Left lung (tissue), 4 donors: ENCODE measurements at regions not wholly inside any gene's neighbourhood (a gene's known extent, or its start where the extent isn't known, plus 50 kb on each side); places are given as distances from the start of the nearest gene placed in this dataset.
A peak's percentile ranks its signal among the peaks of the same experiment; 100 is the strongest.

Experiments used
- ATAC-seq: fragments of 200-7000 bp; cut with Tn5 transposase; one replicate; pipeline ENCODE4 v1.9.1; 2020; ENCODE audit warnings: moderate library complexity
- DNase-seq, 4 donors: peaks; one replicate each; pipeline ENCODE4 v3.0.0-alpha.2; 2013 to 2020
- H3K27ac ChIP-seq, 2 donors: fragments of 200-600 bp; sonication (generic) in 1 of 2; one replicate each; pipeline versions ENCODE4 v1.5.0 to v1.8.0; 2020 to 2021
- H3K27me3 ChIP-seq, 2 donors: fragments of 200-600 bp; sonication (generic) in 1 of 2; one replicate each; pipeline versions ENCODE4 v1.5.0 to v1.8.0; 2020 to 2021
- H3K36me3 ChIP-seq, 2 donors: fragments of 200-600 bp; sonication (generic) in 1 of 2; one replicate each; pipeline versions ENCODE4 v1.5.0 to v1.8.0; 2020 to 2021
- H3K4me1 ChIP-seq, 2 donors: fragments of 200-600 bp; one replicate each; pipeline ENCODE4 v1.8.0; 2021
- H3K4me3 ChIP-seq, 2 donors: fragments of 200-600 bp; sonication (generic) in 1 of 2; one replicate each; pipeline versions ENCODE4 v1.5.0 to v1.8.0; 2020 to 2021; ENCODE audit warnings: mild to moderate bottlenecking in 1 of 2
- H3K9me3 ChIP-seq, 2 donors: fragments of 200-600 bp; sonication (generic) in 1 of 2; one replicate each; pipeline versions ENCODE4 v1.5.0 to v1.8.0; 2020 to 2021
- intact Hi-C, 2 donors: fragments of 100-400 bp; cut with DNase I; formaldehyde crosslinking; loops; one replicate each; pipeline versions ENCODE4 v1.11.2 to v1.14.2; 2022
- TF ChIP-seq, protein P1 (sequence below), 2 donors: fragments of 200-600 bp; sonication (generic) in 1 of 2; IDR thresholded peaks; one replicate each; pipeline versions ENCODE4 v1.5.0 to v1.8.0; 2021; ENCODE audit warnings: antibody characterized with exemption in 2 of 2
- donor health status: DM: no; HTN: yes; CAD: no.
- donor health status: DM: no; HTN: no; CAD: no.

DNA sequence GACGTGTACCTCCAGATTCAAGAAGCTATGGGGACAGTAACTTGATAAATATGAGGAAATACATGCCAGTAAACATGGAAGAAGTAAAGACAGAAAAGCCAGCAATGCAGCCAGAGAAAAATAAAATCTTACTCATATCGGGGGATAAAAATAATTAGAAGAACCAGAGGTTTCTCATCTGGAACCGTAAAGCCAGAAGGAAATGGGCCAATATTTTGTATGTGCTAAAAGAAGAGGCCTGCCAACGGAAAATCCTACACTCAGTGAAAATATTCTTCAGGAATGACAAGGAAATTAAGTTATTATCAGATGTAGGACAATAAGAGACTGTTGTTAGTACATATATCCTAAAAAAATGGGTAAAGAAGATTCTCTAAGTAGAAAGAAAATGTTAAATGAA, 401.2 kb downstream of the CDC14C start:
- TF ChIP-seq, protein P1, sequence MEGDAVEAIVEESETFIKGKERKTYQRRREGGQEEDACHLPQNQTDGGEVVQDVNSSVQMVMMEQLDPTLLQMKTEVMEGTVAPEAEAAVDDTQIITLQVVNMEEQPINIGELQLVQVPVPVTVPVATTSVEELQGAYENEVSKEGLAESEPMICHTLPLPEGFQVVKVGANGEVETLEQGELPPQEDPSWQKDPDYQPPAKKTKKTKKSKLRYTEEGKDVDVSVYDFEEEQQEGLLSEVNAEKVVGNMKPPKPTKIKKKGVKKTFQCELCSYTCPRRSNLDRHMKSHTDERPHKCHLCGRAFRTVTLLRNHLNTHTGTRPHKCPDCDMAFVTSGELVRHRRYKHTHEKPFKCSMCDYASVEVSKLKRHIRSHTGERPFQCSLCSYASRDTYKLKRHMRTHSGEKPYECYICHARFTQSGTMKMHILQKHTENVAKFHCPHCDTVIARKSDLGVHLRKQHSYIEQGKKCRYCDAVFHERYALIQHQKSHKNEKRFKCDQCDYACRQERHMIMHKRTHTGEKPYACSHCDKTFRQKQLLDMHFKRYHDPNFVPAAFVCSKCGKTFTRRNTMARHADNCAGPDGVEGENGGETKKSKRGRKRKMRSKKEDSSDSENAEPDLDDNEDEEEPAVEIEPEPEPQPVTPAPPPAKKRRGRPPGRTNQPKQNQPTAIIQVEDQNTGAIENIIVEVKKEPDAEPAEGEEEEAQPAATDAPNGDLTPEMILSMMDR (IDR thresholded peaks at IDR 0.05): no peak
- no peaks in the 10 kb centered on the region for H3K4me1 ChIP-seq
- intact Hi-C loops: no loop called here
- no peak for ATAC-seq
- H3K4me3 ChIP-seq: no peak overlapping the region
- no peaks in the 10 kb centered on the region for H3K36me3 ChIP-seq
- no peaks in the 10 kb centered on the region for H3K27me3 ChIP-seq
- DNase-seq: no peak
- no peaks in the 10 kb centered on the region for H3K9me3 ChIP-seq
- no peak overlapping the region for H3K27ac ChIP-seq

DNA sequence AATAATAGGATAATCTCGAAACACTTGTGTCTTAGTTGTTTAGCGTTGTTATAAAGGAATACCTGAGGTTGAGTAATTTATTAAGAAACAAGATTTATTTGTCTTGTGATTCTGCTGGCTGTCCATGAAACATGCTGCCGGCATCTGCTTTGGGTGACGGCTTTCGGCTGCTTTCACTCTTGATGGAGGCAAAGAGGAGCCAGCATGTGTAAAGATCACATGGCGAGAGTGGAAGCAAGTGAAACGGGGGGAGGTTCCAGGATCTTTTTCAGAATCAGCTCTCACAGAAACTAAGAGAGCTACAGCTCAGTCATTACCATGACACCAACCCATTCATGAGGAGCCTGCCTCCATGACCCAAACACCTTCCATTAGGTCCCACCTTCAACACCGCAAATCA, 402.8 kb downstream of the CDC14C start:
- Histone ChIP-seq H3K4me3 (no peak overlapping the region), H3K27me3 (no peaks in the 10 kb centered on the region), H3K4me1 (no peaks in the 10 kb centered on the region), H3K9me3 (no peaks in the 10 kb centered on the region), H3K36me3 (no peaks in the 10 kb centered on the region), H3K27ac (no peak overlapping the region)
- TF ChIP-seq, protein P1 (IDR thresholded peaks at IDR 0.05): no peak
- DNase-seq: peak in 1 of 4 donors; percentile 5
- no peak for ATAC-seq
- intact Hi-C loops: no loop called here

DNA sequence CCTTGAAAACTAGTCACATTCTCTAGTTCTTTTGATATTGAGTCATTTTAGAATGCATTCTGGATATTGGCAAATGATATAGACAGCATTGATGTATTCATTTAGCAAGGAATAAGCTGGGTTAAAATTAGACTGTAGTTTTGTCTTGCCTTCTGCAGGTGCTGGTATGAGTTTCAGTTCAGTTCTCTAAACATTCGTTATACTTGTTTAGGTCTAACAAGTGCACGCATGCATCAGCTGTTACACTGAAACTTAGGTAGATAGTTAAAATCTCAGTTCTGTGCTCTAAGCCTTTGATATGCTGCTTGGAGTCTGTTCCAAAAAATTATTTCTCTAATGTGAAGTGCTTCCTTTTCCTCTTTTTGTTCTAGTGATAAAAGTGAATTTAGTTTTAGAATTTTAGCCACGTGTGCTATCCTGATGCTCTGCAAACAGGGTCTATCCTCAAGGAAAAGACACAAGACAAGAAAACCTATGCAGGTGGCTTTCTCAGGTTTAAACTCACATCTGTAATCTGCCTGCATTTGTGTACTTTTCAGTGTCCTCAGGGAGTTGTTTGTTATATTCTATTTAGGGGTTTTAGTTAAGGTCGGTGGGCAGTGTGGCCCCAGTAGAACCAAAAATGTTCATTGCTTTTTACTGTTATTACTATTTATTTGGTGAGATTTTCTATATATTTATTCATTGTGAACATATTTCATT, 409.0 kb downstream of the CDC14C start:
- H3K4me1 ChIP-seq: no peaks in the 10 kb centered on the region
- intact Hi-C loops: no loop called here
- ATAC-seq (no peak), DNase-seq (no peak)
- H3K27ac ChIP-seq: no peak overlapping the region
- H3K4me3 ChIP-seq: no peak overlapping the region
- TF ChIP-seq, protein P1 (IDR thresholded peaks at IDR 0.05): no peak
- H3K27me3 ChIP-seq: no peaks in the 10 kb centered on the region
- H3K9me3 ChIP-seq: no peaks in the 10 kb centered on the region
- H3K36me3 ChIP-seq: no peaks in the 10 kb centered on the region

DNA sequence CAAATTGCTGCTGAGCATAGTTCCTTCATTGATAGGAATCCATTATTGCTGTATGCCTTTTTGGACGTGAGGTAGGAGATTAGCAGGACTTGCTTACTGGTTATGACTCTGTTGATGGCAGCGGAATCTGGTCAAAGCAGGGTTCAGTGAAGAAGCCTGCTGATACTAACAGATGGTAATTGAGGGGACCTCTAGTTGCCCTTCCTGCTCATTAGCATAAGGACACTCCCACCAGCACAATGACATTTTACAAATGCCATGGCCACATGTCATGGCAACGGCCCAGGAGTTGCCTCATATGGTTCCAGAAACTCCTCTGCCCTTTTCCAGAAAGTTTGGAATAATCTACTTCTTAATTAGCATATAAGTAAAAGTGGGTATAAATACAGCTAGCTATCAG, 417.5 kb downstream of the CDC14C start:
- no peaks in the 10 kb centered on the region for H3K27me3 ChIP-seq
- intact Hi-C loops: no loop called here
- TF ChIP-seq, protein P1 (IDR thresholded peaks at IDR 0.05): no peak
- H3K4me1 ChIP-seq: no peaks in the 10 kb centered on the region
- no peak for ATAC-seq
- no peak for DNase-seq
- H3K9me3 ChIP-seq: no peaks in the 10 kb centered on the region
- no peak overlapping the region for H3K27ac ChIP-seq
- no peaks in the 10 kb centered on the region for H3K36me3 ChIP-seq
- H3K4me3 ChIP-seq: no peak overlapping the region

DNA sequence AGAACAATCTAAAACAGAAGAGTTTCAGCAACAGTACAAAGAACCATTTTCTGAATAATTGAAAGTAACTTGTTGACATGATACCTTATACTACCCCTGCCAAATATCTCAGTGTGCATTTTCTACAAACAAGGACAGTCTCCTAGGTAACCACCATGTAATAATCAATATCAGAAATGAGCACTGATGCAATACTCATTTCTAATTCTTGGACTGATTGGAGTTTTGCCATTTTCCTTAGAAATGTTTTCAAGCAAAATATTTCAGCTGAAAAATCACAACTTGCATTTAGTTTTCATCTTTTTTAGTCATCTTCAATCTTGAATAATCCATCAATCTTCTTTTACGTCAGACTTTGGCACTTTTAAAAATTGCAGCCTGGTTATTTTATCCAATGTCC, 420.2 kb downstream of the CDC14C start:
- intact Hi-C loops: no loop called here
- H3K4me1 ChIP-seq: no peaks in the 10 kb centered on the region
- H3K9me3 ChIP-seq: no peaks in the 10 kb centered on the region
- no peaks in the 10 kb centered on the region for H3K36me3 ChIP-seq
- DNase-seq (no peak), ATAC-seq (no peak)
- no peak overlapping the region for H3K27ac ChIP-seq
- TF ChIP-seq, protein P1 (IDR thresholded peaks at IDR 0.05): no peak
- no peak overlapping the region for H3K4me3 ChIP-seq
- no peaks in the 10 kb centered on the region for H3K27me3 ChIP-seq
